EL (cell line): ENCODE measurements at regions not wholly inside any gene's neighbourhood (a gene's known extent, or its start where the extent isn't known, plus 50 kb on each side); places are given as distances from the start of the nearest gene placed in this dataset.
A peak's percentile ranks its signal among the peaks of the same experiment; 100 is the strongest.
"Not testable (repeated sequence)": the region's sequence is repeated elsewhere in the genome, so short reads cannot be mapped to it uniquely, and the experiment has no call there.

Source experiments
- DNase-seq: peaks from one replicate; pipeline ENCODE4 v3.0.0-alpha.2; 2016

- DNase-seq = no peak
Measured at GRCh38 chr18:76715012-76715610, 107.2 kb upstream of the ZNF236 start.

- no peak for DNase-seq
Measured at GRCh38 chr18:76713432-76713831, 108.9 kb upstream of the ZNF236 start.

- no peak for DNase-seq
Measured at GRCh38 chr18:76712511-76713140, 109.7 kb upstream of the ZNF236 start.

GRCh38 chr18:76710646-76711520, 111.5 kb upstream of the ZNF236 start:
- DNase-seq = no peak

- DNase-seq = peak; percentile 66
Measured at GRCh38 chr18:76709659-76710645, 112.4 kb upstream of the ZNF236 start.

- DNase-seq = no peak
Measured at GRCh38 chr18:76708722-76709353, 113.5 kb upstream of the ZNF236 start.

GRCh38 chr18:76708071-76708721, 114.2 kb upstream of the ZNF236 start:
- no peak for DNase-seq

GRCh38 chr18:76707534-76707933, 114.8 kb upstream of the ZNF236 start:
- DNase-seq = no peak

GRCh38 chr18:76704589-76704988, 117.8 kb upstream of the ZNF236 start:
- DNase-seq = not testable (repeated sequence)

GRCh38 chr18:76699923-76700322, 122.4 kb upstream of the ZNF236 start:
- DNase-seq = no peak

GRCh38 chr18:76697441-76697901, 124.9 kb upstream of the ZNF236 start:
- DNase-seq = peak; percentile 9

- DNase-seq = no peak
Measured at GRCh38 chr18:76691800-76692199, 130.6 kb upstream of the ZNF236 start.

- no peak for DNase-seq
Measured at GRCh38 chr18:76689646-76690264, 132.6 kb upstream of the ZNF236 start.

- DNase-seq = no peak
Measured at GRCh38 chr18:76688724-76689472, 133.5 kb upstream of the ZNF236 start.

- no peak for DNase-seq
Measured at GRCh38 chr18:76687304-76687962, 134.9 kb upstream of the ZNF236 start.

- DNase-seq = peak; percentile 57
Measured at GRCh38 chr18:76686737-76687231, 135.6 kb upstream of the ZNF236 start.

GRCh38 chr18:76685860-76686259, 136.5 kb upstream of the ZNF236 start:
- no peak for DNase-seq

GRCh38 chr18:76685402-76685801, 137.0 kb upstream of the ZNF236 start:
- no peak for DNase-seq

GRCh38 chr18:76684265-76684664, 138.1 kb upstream of the ZNF236 start:
- DNase-seq = no peak
